Lower lobe of right lung (tissue), 2 donors: ENCODE measurements at regions not wholly inside any gene's neighbourhood (a gene's known extent, or its start where the extent isn't known, plus 50 kb on each side); places are given as distances from the start of the nearest gene placed in this dataset.

Source experiments
- ATAC-seq, 2 donors: fragments of 200-7000 bp; cut with Tn5 transposase; one replicate each; pipeline ENCODE4 v1.9.1; 2020 to 2022; ENCODE audit warnings: mild to moderate bottlenecking in 2 of 2, moderate library complexity in 2 of 2
- DNase-seq: peaks from one replicate; pipeline ENCODE4 v3.0.0-alpha.2; 2020
- H3K27ac ChIP-seq: fragments of 200-600 bp; one replicate; pipeline ENCODE4 v1.8.0; 2022
- H3K27me3 ChIP-seq: fragments of 200-600 bp; one replicate; pipeline ENCODE4 v1.8.0; 2022; ENCODE audit warnings: low read depth
- H3K36me3 ChIP-seq: fragments of 200-600 bp; one replicate; pipeline ENCODE4 v1.8.0; 2022; ENCODE audit warnings: mild to moderate bottlenecking
- H3K4me1 ChIP-seq: fragments of 200-600 bp; one replicate; pipeline ENCODE4 v1.8.0; 2022
- H3K4me3 ChIP-seq: fragments of 200-600 bp; one replicate; pipeline ENCODE4 v1.8.0; 2022; ENCODE audit warnings: mild to moderate bottlenecking
- H3K9me3 ChIP-seq: fragments of 200-600 bp; one replicate; pipeline ENCODE4 v1.8.0; 2022
- CTCF ChIP-seq: fragments of 200-600 bp; IDR thresholded peaks from one replicate; pipeline ENCODE4 v1.8.0; 2022; ENCODE audit warnings: antibody characterized with exemption, mild to moderate bottlenecking
- intact Hi-C: fragments of 100-400 bp; cut with DNase I; formaldehyde crosslinking; loops from one replicate; pipeline ENCODE4 v1.11.0; 2022
- donor health status: DM: no; HTN: yes; CAD: no; lungs with severe emphysema.

GRCh38 chr5:166648736-166649135, 1642.7 kb upstream of the WWC1 start:
- Histone ChIP-seq H3K4me1 (no peaks in the 10 kb centered on the region), H3K36me3 (no peaks in the 10 kb centered on the region), H3K27ac (no peak overlapping the region), H3K4me3 (no peak overlapping the region), H3K9me3 (no peaks in the 10 kb centered on the region), H3K27me3 (no peaks in the 10 kb centered on the region)
- ATAC-seq, result no peak
- no peak for TF ChIP-seq CTCF
- no peak for DNase-seq
- intact Hi-C loops, result no loop called here

- H3K27me3 ChIP-seq, result no peaks in the 10 kb centered on the region
- no peak overlapping the region for H3K4me3 ChIP-seq
- TF ChIP-seq CTCF, result no peak
- no peak overlapping the region for H3K27ac ChIP-seq
- H3K36me3 ChIP-seq, result no peaks in the 10 kb centered on the region
- intact Hi-C loops, result no loop called here
- no peaks in the 10 kb centered on the region for H3K4me1 ChIP-seq
- H3K9me3 ChIP-seq, result no peaks in the 10 kb centered on the region
- ATAC-seq, result no peak
- DNase-seq, result no peak
Observed at GRCh38 chr5:166649676-166650075, 1641.8 kb upstream of the WWC1 start.

GRCh38 chr5:166651234-166651633, 1640.2 kb upstream of the WWC1 start:
- Histone ChIP-seq H3K36me3 (no peaks in the 10 kb centered on the region), H3K27me3 (no peaks in the 10 kb centered on the region), H3K4me3 (no peak overlapping the region), H3K9me3 (no peaks in the 10 kb centered on the region), H3K27ac (no peak overlapping the region), H3K4me1 (no peaks in the 10 kb centered on the region)
- ATAC-seq, result no peak
- no peak for TF ChIP-seq CTCF
- intact Hi-C loops, result no loop called here
- no peak for DNase-seq

GRCh38 chr5:166671811-166672210, 1619.6 kb upstream of the WWC1 start:
- DNase-seq, result no peak
- Histone ChIP-seq H3K36me3 (no peaks in the 10 kb centered on the region), H3K9me3 (no peaks in the 10 kb centered on the region), H3K27me3 (no peaks in the 10 kb centered on the region), H3K4me3 (no peak overlapping the region), H3K27ac (no peak overlapping the region), H3K4me1 (no peaks in the 10 kb centered on the region)
- intact Hi-C loops, result no loop called here
- no peak for ATAC-seq
- TF ChIP-seq CTCF, result no peak

GRCh38 chr5:166672431-166672830, 1619.0 kb upstream of the WWC1 start:
- H3K4me1 ChIP-seq, result no peaks in the 10 kb centered on the region

More at GRCh38 chr5:166672431-166672830, 1619.0 kb upstream of the WWC1 start:
- Histone ChIP-seq H3K27ac (no peak overlapping the region), H3K27me3 (no peaks in the 10 kb centered on the region), H3K4me3 (no peak overlapping the region), H3K36me3 (no peaks in the 10 kb centered on the region), H3K9me3 (no peaks in the 10 kb centered on the region)
- intact Hi-C loops, result no loop called here
- no peak for TF ChIP-seq CTCF
- ATAC-seq (no peak), DNase-seq (no peak)
